GM18520 (cell line): ENCODE measurements at regions not wholly inside any gene's neighbourhood (a gene's known extent, or its start where the extent isn't known, plus 50 kb on each side); places are given as distances from the start of the nearest gene placed in this dataset.

Source experiments
- ATAC-seq: cut with Tn5 transposase; IDR thresholded peaks from one replicate; pipeline ENCODE4 v1.9.1; 2021; ENCODE audit not compliant: unreplicated experiment

GRCh38 chrX:30951003-30951402 lies 61.9 kb upstream of the TAB3 start:
- ATAC-seq, result no peak

DNA sequence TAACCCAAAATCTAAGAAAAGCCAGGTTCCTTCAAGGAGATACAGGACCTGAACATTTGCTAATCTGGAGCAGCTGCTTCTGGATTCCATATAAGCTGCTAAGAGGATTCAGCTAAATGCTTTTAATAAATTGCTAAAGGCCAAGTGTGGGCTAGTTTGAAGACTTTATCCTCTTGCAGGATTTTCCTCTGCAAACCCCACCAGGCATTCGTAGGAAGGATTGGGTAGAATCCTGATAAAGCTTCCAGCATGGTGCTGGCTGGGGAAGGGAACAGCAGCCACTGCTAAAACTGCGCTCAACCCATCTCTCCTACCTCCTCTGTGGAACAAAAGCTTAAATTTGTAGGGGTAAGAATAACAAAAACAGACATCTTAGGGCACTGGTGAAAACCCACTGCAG lies 61.3 kb upstream of the TAB3 start:
- ATAC-seq, result no peak

GRCh38 chrX:30949554-30949953 lies 60.5 kb upstream of the TAB3 start:
- ATAC-seq, result no peak

DNA sequence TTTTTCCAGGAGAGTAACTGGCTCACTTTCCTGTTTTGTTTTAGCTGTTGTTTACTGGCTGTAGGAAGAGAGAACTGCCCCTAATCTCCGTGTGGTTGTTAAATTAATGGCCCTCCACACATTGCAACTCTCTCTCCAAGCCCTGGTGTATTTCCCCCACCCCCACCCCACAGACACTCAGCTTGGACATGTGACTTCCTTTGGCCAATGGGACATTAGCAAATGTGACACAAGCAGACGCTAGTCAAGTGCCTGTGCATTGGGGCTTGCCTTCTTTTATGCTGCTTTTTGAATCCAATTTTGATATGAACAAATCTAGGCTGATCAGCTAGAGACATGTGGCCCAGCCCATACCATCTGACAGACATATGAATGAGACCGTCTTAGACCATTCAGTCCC lies 59.6 kb upstream of the TAB3 start:
- ATAC-seq, result no peak

- ATAC-seq, result no peak
Observed at GRCh38 chrX:30948051-30948450, 59.0 kb upstream of the TAB3 start.

DNA sequence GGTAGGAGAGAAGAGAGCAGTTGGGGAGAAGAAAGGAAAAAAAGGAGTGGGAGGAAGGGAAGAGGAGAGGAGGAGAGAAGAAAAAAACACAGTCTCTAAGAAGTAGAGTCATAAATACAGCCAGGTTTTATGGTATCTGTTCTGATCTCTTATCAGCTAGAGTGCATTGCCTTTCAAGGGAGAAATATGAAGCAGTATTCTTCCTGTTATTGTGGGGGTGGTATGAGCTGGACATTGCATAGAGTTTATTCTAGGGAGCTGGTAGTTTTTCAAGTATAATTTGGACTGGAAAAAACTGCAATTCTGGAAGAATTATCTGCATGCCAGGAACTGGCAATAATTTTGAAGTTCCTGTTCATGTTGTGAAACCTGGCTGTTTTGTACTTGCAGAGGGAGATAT lies 54.9 kb upstream of the TAB3 start:
- no peak for ATAC-seq

GRCh38 chrX:30941898-30942297 lies 52.8 kb upstream of the TAB3 start:
- no peak for ATAC-seq

GRCh38 chrX:30939928-30940327 lies 50.9 kb upstream of the TAB3 start:
- ATAC-seq, result no peak
